ENCODE measurements at regions not wholly inside any gene's neighbourhood (a gene's known extent, or its start where the extent isn't known, plus 50 kb on each side); places are given as distances from the start of the nearest gene placed in this dataset.
"Not testable (repeated sequence)": the region's sequence is repeated elsewhere in the genome, so short reads cannot be mapped to it uniquely, and the experiment has no call there.

- CTCF ChIA-PET: no interaction called here
- DNase-seq (ENCODE audit: extremely low spot score): no peak
- TF ChIP-seq, protein P1, sequence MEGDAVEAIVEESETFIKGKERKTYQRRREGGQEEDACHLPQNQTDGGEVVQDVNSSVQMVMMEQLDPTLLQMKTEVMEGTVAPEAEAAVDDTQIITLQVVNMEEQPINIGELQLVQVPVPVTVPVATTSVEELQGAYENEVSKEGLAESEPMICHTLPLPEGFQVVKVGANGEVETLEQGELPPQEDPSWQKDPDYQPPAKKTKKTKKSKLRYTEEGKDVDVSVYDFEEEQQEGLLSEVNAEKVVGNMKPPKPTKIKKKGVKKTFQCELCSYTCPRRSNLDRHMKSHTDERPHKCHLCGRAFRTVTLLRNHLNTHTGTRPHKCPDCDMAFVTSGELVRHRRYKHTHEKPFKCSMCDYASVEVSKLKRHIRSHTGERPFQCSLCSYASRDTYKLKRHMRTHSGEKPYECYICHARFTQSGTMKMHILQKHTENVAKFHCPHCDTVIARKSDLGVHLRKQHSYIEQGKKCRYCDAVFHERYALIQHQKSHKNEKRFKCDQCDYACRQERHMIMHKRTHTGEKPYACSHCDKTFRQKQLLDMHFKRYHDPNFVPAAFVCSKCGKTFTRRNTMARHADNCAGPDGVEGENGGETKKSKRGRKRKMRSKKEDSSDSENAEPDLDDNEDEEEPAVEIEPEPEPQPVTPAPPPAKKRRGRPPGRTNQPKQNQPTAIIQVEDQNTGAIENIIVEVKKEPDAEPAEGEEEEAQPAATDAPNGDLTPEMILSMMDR (IDR thresholded peaks at IDR 0.05; ENCODE audit: control extremely low read depth, extremely low read depth, low read depth, missing control alignments): no peak
- POLR2A ChIA-PET: no interaction called here
These were observed 386.0 kb upstream of the ADAMTS5 start for GRCh38 chr21:27352885-27353284.

DNA sequence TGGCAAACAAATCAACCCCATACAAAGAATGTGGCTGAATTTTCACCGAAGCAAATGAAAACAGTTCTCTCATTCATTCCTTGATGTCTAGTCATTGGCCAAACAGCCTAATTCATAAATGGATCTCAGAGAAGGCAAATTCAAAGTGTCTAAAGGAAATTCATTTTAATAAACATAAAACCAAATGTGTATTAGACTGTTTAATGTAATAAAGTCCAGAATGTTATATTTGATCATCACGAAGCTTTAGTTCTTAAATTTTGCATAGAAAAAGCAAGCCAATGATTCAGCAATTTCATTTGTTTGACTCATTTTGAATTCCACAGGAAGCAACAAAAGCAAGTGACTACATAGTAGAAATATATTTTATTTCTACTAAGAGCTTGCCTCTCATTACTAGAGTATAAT is 379.2 kb upstream of the ADAMTS5 start:
- CTCF ChIA-PET: no interaction called here
- POLR2A ChIA-PET: no interaction called here
- DNase-seq (ENCODE audit: extremely low spot score): no peak

DNA sequence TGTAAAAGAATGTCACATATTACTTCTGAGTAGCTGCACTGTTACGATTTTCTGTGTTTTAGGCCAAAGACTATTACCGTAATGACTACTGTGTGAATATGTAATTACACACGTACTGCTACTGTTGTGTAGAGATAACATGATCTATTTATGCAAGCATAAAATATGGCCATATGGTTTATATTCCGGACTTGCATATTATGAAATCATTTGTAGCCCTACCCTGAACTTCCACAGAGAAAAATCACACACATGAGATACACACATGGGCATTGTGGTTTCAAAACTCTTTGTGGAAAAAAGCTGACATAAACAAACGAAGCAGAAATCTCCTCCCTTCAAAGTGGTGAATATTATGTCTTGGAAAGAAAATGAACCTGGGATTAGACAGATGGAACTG is 373.0 kb upstream of the ADAMTS5 start:
- CTCF ChIA-PET: no interaction called here
- TF ChIP-seq, protein P1 (IDR thresholded peaks at IDR 0.05; ENCODE audit: control extremely low read depth, extremely low read depth, low read depth, missing control alignments): no peak
- POLR2A ChIA-PET: no interaction called here
- no peak for DNase-seq (ENCODE audit: extremely low spot score)

More for the DNA sequence above, 379.2 kb upstream of the ADAMTS5 start:
- TF ChIP-seq, protein P1 (IDR thresholded peaks at IDR 0.05; ENCODE audit: control extremely low read depth, extremely low read depth, low read depth, missing control alignments): no peak

DNA sequence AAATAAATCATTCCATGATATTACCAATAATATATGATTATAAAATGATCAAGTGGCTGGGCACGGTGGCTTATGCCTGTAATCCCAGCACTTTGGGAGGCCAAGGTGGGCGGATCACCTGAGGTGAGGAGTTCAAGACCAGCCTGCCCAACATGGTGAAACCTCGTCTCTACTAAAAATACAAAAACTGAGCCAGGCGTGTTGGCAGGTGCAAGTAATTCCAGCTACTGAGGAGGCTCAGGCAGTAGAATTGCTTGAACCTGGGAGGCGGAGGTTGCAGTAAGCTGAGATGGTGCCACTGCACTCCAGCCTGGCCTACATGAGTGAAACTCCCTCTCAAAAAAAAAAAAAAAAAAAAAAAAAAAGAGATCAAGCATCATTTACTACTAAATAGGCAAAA is 371.1 kb upstream of the ADAMTS5 start:
- POLR2A ChIA-PET, CTCF ChIA-PET: not testable (repeated sequence)

DNA sequence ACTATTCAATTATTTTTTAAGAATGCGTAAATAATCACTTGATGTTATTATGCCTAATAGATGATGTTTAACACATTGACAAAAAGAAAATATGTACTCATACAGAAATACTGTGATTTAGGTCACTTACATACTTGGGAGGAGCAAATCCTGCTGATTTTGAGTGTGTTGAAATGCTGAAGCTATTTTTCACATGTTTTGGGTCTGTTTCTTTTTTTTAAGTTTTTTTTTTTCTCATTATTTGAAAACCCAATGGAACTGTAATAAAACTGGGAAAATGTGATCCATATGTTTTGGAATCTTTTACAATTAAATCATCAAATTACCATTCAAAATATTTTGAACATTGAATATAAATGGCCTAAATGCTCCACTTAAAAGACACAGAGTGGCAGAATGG is 366.2 kb upstream of the ADAMTS5 start:
- ChIA-PET CTCF (no interaction called here), POLR2A (no interaction called here)
- TF ChIP-seq, protein P1 (IDR thresholded peaks at IDR 0.05; ENCODE audit: control extremely low read depth, extremely low read depth, low read depth, missing control alignments): no peak
- DNase-seq (ENCODE audit: extremely low spot score): no peak

More for the DNA sequence above, 371.1 kb upstream of the ADAMTS5 start:
- DNase-seq (ENCODE audit: extremely low spot score): not testable (repeated sequence)

DNA sequence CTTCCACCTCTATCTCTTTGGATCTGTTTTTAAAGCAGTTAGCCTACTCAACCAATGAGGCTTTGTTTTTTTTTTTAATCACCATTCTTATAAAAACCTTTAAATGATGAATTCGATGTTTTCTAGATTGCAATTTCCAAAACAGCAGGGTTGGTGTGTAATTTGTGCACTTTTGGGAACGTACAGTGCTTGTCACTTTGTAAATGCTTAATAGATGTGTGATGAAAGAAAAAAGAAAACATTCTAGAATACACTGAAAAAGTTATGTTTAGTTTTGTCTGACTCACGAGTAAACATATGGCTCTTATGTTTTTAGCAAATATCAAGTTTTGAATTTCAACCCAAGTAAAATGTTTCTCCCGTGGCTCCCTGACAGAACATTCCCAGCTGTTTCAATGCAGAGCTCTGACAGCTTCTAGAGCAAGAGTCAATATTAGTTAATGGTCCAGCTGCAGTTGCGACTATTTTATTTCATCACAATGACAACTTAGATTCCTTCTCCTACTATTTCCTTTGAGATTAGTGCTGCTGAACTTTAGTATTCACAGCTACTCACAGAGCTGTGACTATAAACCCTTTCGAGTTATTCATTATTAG is 362.5 kb upstream of the ADAMTS5 start:
- POLR2A ChIA-PET: no interaction called here

DNA sequence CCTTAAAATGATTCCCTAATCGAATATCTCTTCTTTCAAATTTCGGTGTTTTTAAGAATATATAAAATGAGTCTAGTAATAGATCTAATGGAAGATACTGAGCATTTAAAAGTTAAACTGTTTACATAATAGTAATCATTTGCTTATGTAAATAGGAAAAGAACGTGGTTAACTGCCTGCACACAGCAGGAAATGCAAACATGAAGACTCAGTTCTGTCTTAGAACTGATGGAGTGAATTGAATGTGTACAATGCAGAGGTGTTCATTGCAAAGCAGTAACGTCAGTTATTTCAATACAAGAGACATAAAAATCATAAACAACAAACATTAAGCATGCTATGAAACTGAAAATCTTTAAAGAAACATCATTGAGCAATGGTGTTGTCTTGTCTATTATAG is 359.4 kb upstream of the ADAMTS5 start:
- DNase-seq (ENCODE audit: extremely low spot score): no peak
- POLR2A ChIA-PET: no interaction called here
- CTCF ChIA-PET: no interaction called here
- TF ChIP-seq, protein P1 (IDR thresholded peaks at IDR 0.05; ENCODE audit: control extremely low read depth, extremely low read depth, low read depth, missing control alignments): no peak

More for the DNA sequence above, 362.5 kb upstream of the ADAMTS5 start:
- TF ChIP-seq, protein P1 (IDR thresholded peaks at IDR 0.05; ENCODE audit: control extremely low read depth, extremely low read depth, low read depth, missing control alignments): no peak
- no peak for DNase-seq (ENCODE audit: extremely low spot score)
- CTCF ChIA-PET: interaction anchor here (1.4 kb wide), 1 partner anchor 25 kb away, joined by 4 read pairs; no protein-coding TSS in a partner anchor
